ENCODE measurements at regions not wholly inside any gene's neighbourhood (a gene's known extent, or its start where the extent isn't known, plus 50 kb on each side); places are given as distances from the start of the nearest gene placed in this dataset.
"Not testable (repeated sequence)": the region's sequence is repeated elsewhere in the genome, so short reads cannot be mapped to it uniquely, and the experiment has no call there.

GRCh38 chr12:74129702-74130101, 407.9 kb upstream of the ATXN7L3B start:
- DNase-seq (ENCODE audit: low spot score): no peak

GRCh38 chr12:74144396-74144795, 393.2 kb upstream of the ATXN7L3B start:
- DNase-seq (ENCODE audit: low spot score): no peak

- DNase-seq (ENCODE audit: low spot score): no peak
Measured at GRCh38 chr12:74145328-74145727, 392.3 kb upstream of the ATXN7L3B start.

- no peak for DNase-seq (ENCODE audit: low spot score)
Measured at GRCh38 chr12:74148849-74149248, 388.8 kb upstream of the ATXN7L3B start.

- no peak for DNase-seq (ENCODE audit: low spot score)
Measured at GRCh38 chr12:74152370-74152769, 385.3 kb upstream of the ATXN7L3B start.

- no peak for DNase-seq (ENCODE audit: low spot score)
Measured at GRCh38 chr12:74166096-74166495, 371.5 kb upstream of the ATXN7L3B start.

GRCh38 chr12:74169607-74170006, 368.0 kb upstream of the ATXN7L3B start:
- no peak for DNase-seq (ENCODE audit: low spot score)

GRCh38 chr12:74170645-74171477, 366.8 kb upstream of the ATXN7L3B start:
- DNase-seq (ENCODE audit: low spot score): no peak

- DNase-seq (ENCODE audit: low spot score): no peak
Measured at GRCh38 chr12:74171478-74171909, 366.1 kb upstream of the ATXN7L3B start.

- not testable (repeated sequence) for DNase-seq (ENCODE audit: low spot score)
Measured at GRCh38 chr12:74174961-74175360, 362.7 kb upstream of the ATXN7L3B start.

GRCh38 chr12:74185360-74185759, 352.3 kb upstream of the ATXN7L3B start:
- DNase-seq (ENCODE audit: low spot score): no peak

- no peak for DNase-seq (ENCODE audit: low spot score)
Measured at GRCh38 chr12:74193191-74193590, 344.4 kb upstream of the ATXN7L3B start.

GRCh38 chr12:74204236-74204635, 333.4 kb upstream of the ATXN7L3B start:
- DNase-seq (ENCODE audit: low spot score): no peak

GRCh38 chr12:74227846-74228545, 309.6 kb upstream of the ATXN7L3B start:
- DNase-seq (ENCODE audit: low spot score): no peak

- no peak for DNase-seq (ENCODE audit: low spot score)
Measured at GRCh38 chr12:74229671-74230070, 308.0 kb upstream of the ATXN7L3B start.

- DNase-seq (ENCODE audit: low spot score): no peak
Measured at GRCh38 chr12:74235342-74235741, 302.3 kb upstream of the ATXN7L3B start.

- no peak for DNase-seq (ENCODE audit: low spot score)
Measured at GRCh38 chr12:74241341-74241740, 296.3 kb upstream of the ATXN7L3B start.

- DNase-seq (ENCODE audit: low spot score): no peak
Measured at GRCh38 chr12:74242088-74242487, 295.5 kb upstream of the ATXN7L3B start.

GRCh38 chr12:74245458-74245857, 292.2 kb upstream of the ATXN7L3B start:
- no peak for DNase-seq (ENCODE audit: low spot score)

- no peak for DNase-seq (ENCODE audit: low spot score)
Measured at GRCh38 chr12:74250891-74251290, 286.7 kb upstream of the ATXN7L3B start.

- not testable (repeated sequence) for DNase-seq (ENCODE audit: low spot score)
Measured at GRCh38 chr12:74253826-74254225, 283.8 kb upstream of the ATXN7L3B start.

- DNase-seq (ENCODE audit: low spot score): no peak
Measured at GRCh38 chr12:74254784-74255183, 282.9 kb upstream of the ATXN7L3B start.

GRCh38 chr12:74259199-74259598, 278.4 kb upstream of the ATXN7L3B start:
- DNase-seq (ENCODE audit: low spot score): no peak
